GM23338 (cell line): ENCODE measurements at regions not wholly inside any gene's neighbourhood (a gene's known extent, or its start where the extent isn't known, plus 50 kb on each side); places are given as distances from the start of the nearest gene placed in this dataset.

ENCODE experiments used
- CREB1 ChIP-seq: fragments of 250-450 bp; sonication (Bioruptor Pico); IDR thresholded peaks from 2 replicates; pipeline ENCODE4 v1.5.0; 2020; ENCODE audit warnings: low read depth, mild to moderate bottlenecking, moderate library complexity
- EZH2 ChIP-seq: fragments of 200-600 bp; sonication (generic); IDR thresholded peaks from one replicate; pipeline ENCODE4 v1.8.0; 2017; ENCODE audit warnings: antibody characterized with exemption, mild to moderate bottlenecking, low read depth; ENCODE audit not compliant: unreplicated experiment
- EZH2phosphoT487 ChIP-seq: fragments of 200-600 bp; sonication (generic); IDR thresholded peaks from one replicate; pipeline ENCODE4 v1.8.1; 2018; ENCODE audit warnings: antibody characterized with exemption; ENCODE audit not compliant: unreplicated experiment
- JUNB ChIP-seq: IDR thresholded peaks from one replicate; pipeline ENCODE4 v1.6.1; 2016; ENCODE audit warnings: antibody characterized with exemption; ENCODE audit not compliant: unreplicated experiment
- NANOG ChIP-seq: IDR thresholded peaks from 2 replicates; pipeline ENCODE4 v1.6.1; 2016; ENCODE audit warnings: antibody characterized with exemption, borderline replicate concordance
- POLR2AphosphoS5 ChIP-seq: IDR thresholded peaks from 2 replicates; pipeline ENCODE4 v1.6.1; 2016; ENCODE audit warnings: antibody characterized with exemption, low read depth
- STAT1 ChIP-seq: IDR thresholded peaks from one replicate; pipeline ENCODE4 v1.6.1; 2016; ENCODE audit warnings: antibody characterized with exemption; ENCODE audit not compliant: unreplicated experiment
- ZNF114 ChIP-seq: fragments of 250-450 bp; sonication (Bioruptor Pico); IDR thresholded peaks from 2 replicates; pipeline ENCODE4 v1.5.0; 2020; ENCODE audit warnings: mild to moderate bottlenecking, moderate library complexity
- ZNF331 ChIP-seq: fragments of 250-450 bp; sonication (Bioruptor Pico); IDR thresholded peaks from 2 replicates; pipeline ENCODE4 v1.5.0; 2020; ENCODE audit warnings: low read depth, mild to moderate bottlenecking, moderate library complexity
- TF ChIP-seq, protein P1 (sequence below), 2 experiments: fragments of 200-600 bp in 1 of 2; sonication (generic) in 1 of 2; conservative IDR thresholded peaks; 2 replicates each; pipeline versions ENCODE4 v1.5.1 to v1.6.1; 2016 to 2017; ENCODE audit warnings: antibody characterized with exemption in 2 of 2, low read depth in 2 of 2, mild to moderate bottlenecking in 2 of 2, moderate library complexity in 1 of 2
- TF ChIP-seq, protein P2 (sequence below): IDR thresholded peaks from one replicate; pipeline ENCODE4 v1.6.1; 2018; ENCODE audit warnings: antibody characterized with exemption; ENCODE audit not compliant: unreplicated experiment
- TF ChIP-seq, protein P3 (sequence below): IDR thresholded peaks from 2 replicates; pipeline ENCODE4 v1.6.1; 2016; ENCODE audit warnings: antibody characterized with exemption
- TF ChIP-seq, protein P4 (sequence below): fragments of 250-450 bp; sonication (Bioruptor Pico); IDR thresholded peaks from 2 replicates; pipeline ENCODE4 v1.5.0; 2020; ENCODE audit warnings: mild to moderate bottlenecking, moderate library complexity

DNA sequence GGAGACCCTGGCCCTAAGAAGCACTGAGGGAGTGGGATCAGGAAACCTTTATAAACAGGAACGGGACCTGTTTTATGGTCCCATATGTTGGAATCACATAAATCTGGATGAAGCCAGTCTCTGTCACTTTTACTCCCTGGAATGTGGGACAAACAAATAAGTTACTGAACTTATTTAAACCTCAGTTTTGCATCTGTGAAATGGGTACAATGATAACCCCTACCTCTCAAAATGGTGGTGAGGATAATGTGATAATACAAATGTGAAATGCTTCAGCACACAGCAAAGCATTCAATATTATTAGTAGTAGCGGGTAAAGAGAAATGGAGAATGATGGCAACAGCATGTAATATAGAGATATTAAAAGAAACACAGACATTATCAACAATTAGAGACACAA is 298.9 kb downstream of the ZSWIM6 start:
- TF ChIP-seq, protein P1, sequence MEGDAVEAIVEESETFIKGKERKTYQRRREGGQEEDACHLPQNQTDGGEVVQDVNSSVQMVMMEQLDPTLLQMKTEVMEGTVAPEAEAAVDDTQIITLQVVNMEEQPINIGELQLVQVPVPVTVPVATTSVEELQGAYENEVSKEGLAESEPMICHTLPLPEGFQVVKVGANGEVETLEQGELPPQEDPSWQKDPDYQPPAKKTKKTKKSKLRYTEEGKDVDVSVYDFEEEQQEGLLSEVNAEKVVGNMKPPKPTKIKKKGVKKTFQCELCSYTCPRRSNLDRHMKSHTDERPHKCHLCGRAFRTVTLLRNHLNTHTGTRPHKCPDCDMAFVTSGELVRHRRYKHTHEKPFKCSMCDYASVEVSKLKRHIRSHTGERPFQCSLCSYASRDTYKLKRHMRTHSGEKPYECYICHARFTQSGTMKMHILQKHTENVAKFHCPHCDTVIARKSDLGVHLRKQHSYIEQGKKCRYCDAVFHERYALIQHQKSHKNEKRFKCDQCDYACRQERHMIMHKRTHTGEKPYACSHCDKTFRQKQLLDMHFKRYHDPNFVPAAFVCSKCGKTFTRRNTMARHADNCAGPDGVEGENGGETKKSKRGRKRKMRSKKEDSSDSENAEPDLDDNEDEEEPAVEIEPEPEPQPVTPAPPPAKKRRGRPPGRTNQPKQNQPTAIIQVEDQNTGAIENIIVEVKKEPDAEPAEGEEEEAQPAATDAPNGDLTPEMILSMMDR (conservative IDR thresholded peaks at IDR 0.05; ENCODE audit: low read depth in 2 of 2): no peak
- TF ChIP-seq, protein P2, sequence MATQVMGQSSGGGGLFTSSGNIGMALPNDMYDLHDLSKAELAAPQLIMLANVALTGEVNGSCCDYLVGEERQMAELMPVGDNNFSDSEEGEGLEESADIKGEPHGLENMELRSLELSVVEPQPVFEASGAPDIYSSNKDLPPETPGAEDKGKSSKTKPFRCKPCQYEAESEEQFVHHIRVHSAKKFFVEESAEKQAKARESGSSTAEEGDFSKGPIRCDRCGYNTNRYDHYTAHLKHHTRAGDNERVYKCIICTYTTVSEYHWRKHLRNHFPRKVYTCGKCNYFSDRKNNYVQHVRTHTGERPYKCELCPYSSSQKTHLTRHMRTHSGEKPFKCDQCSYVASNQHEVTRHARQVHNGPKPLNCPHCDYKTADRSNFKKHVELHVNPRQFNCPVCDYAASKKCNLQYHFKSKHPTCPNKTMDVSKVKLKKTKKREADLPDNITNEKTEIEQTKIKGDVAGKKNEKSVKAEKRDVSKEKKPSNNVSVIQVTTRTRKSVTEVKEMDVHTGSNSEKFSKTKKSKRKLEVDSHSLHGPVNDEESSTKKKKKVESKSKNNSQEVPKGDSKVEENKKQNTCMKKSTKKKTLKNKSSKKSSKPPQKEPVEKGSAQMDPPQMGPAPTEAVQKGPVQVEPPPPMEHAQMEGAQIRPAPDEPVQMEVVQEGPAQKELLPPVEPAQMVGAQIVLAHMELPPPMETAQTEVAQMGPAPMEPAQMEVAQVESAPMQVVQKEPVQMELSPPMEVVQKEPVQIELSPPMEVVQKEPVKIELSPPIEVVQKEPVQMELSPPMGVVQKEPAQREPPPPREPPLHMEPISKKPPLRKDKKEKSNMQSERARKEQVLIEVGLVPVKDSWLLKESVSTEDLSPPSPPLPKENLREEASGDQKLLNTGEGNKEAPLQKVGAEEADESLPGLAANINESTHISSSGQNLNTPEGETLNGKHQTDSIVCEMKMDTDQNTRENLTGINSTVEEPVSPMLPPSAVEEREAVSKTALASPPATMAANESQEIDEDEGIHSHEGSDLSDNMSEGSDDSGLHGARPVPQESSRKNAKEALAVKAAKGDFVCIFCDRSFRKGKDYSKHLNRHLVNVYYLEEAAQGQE: no peak
- TF ChIP-seq POLR2AphosphoS5 (no peak), CREB1 (CRISPR knock-in tag) (no peak), JUNB (no peak), EZH2 (no peak), ZNF331 (no peak), EZH2phosphoT487 (no peak), ZNF114 (CRISPR knock-in tag) (no peak), STAT1 (no peak), NANOG (no peak)
- TF ChIP-seq, protein P3, sequence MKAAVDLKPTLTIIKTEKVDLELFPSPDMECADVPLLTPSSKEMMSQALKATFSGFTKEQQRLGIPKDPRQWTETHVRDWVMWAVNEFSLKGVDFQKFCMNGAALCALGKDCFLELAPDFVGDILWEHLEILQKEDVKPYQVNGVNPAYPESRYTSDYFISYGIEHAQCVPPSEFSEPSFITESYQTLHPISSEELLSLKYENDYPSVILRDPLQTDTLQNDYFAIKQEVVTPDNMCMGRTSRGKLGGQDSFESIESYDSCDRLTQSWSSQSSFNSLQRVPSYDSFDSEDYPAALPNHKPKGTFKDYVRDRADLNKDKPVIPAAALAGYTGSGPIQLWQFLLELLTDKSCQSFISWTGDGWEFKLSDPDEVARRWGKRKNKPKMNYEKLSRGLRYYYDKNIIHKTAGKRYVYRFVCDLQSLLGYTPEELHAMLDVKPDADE: no peak
- TF ChIP-seq, protein P4, sequence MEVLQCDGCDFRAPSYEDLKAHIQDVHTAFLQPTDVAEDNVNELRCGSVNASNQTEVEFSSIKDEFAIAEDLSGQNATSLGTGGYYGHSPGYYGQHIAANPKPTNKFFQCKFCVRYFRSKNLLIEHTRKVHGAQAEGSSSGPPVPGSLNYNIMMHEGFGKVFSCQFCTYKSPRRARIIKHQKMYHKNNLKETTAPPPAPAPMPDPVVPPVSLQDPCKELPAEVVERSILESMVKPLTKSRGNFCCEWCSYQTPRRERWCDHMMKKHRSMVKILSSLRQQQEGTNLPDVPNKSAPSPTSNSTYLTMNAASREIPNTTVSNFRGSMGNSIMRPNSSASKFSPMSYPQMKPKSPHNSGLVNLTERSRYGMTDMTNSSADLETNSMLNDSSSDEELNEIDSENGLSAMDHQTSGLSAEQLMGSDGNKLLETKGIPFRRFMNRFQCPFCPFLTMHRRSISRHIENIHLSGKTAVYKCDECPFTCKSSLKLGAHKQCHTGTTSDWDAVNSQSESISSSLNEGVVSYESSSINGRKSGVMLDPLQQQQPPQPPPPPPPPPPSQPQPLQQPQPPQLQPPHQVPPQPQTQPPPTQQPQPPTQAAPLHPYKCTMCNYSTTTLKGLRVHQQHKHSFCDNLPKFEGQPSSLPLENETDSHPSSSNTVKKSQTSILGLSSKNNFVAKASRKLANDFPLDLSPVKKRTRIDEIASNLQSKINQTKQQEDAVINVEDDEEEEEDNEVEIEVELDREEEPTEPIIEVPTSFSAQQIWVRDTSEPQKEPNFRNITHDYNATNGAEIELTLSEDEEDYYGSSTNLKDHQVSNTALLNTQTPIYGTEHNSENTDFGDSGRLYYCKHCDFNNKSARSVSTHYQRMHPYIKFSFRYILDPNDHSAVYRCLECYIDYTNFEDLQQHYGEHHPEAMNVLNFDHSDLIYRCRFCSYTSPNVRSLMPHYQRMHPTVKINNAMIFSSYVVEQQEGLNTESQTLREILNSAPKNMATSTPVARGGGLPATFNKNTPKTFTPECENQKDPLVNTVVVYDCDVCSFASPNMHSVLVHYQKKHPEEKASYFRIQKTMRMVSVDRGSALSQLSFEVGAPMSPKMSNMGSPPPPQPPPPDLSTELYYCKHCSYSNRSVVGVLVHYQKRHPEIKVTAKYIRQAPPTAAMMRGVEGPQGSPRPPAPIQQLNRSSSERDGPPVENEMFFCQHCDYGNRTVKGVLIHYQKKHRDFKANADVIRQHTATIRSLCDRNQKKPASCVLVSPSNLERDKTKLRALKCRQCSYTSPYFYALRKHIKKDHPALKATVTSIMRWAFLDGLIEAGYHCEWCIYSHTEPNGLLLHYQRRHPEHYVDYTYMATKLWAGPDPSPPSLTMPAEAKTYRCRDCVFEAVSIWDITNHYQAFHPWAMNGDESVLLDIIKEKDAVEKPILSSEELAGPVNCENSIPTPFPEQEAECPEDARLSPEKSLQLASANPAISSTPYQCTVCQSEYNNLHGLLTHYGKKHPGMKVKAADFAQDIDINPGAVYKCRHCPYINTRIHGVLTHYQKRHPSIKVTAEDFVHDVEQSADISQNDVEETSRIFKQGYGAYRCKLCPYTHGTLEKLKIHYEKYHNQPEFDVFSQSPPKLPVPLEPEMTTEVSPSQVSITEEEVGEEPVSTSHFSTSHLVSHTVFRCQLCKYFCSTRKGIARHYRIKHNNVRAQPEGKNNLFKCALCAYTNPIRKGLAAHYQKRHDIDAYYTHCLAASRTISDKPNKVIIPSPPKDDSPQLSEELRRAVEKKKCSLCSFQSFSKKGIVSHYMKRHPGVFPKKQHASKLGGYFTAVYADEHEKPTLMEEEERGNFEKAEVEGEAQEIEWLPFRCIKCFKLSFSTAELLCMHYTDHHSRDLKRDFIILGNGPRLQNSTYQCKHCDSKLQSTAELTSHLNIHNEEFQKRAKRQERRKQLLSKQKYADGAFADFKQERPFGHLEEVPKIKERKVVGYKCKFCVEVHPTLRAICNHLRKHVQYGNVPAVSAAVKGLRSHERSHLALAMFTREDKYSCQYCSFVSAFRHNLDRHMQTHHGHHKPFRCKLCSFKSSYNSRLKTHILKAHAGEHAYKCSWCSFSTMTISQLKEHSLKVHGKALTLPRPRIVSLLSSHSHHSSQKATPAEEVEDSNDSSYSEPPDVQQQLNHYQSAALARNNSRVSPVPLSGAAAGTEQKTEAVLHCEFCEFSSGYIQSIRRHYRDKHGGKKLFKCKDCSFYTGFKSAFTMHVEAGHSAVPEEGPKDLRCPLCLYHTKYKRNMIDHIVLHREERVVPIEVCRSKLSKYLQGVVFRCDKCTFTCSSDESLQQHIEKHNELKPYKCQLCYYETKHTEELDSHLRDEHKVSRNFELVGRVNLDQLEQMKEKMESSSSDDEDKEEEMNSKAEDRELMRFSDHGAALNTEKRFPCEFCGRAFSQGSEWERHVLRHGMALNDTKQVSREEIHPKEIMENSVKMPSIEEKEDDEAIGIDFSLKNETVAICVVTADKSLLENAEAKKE (CRISPR knock-in tag): no peak
